K562 (cell line): ENCODE measurements at regions not wholly inside any gene's neighbourhood (a gene's known extent, or its start where the extent isn't known, plus 50 kb on each side); places are given as distances from the start of the nearest gene placed in this dataset.

Source experiments
- ATAC-seq: fragments of 200-7000 bp; cut with Tn5 transposase; 3 replicates; pipeline ENCODE4 v1.9.1; 2020; ENCODE audit warnings: moderate library complexity
- BruUV-seq: library from RNA; stranded (reverse); fragments of 400-500 nt; replicated peaks from 2 replicates; lab custom pipeline; 2021; lab: Mats Ljungman, UMichigan
- CTCF ChIA-PET: fragments of 300-600 bp; formaldehyde crosslinking; extraction: SDS; loops from one replicate; lab custom pipeline; 2021; ENCODE audit warnings: low intra/inter-chr PET ratio; lab: Yijun Ruan, JAX
- POLR2A ChIA-PET: fragments of 300-600, 350-650 bp; sonication (Branson Sonifier 250); formaldehyde crosslinking; extraction: SDS; loops from one replicate; lab custom pipeline; 2021; ENCODE audit warnings: antibody characterized with exemption, inconsistent platforms; lab: Yijun Ruan, JAX
- DNase-seq, 4 experiments: peaks; one replicate each; pipeline versions ENCODE4 v3.0.0 to v3.0.0-alpha.2; 2011 to 2018; ENCODE audit warnings: low spot score in 3 of 4, mixed read lengths in 3 of 4; ENCODE audit errors: extremely low read depth in 1 of 4
- FAIRE-seq: peaks from 2 replicates; lab custom pipeline; 2011; peaks lifted over from hg19 to GRCh38; lab: Jason Lieb, UNC
- H2AFZ ChIP-seq: 2 replicates; pipeline ENCODE4 v1.6.0; 2011; ENCODE audit warnings: low read depth, low read length, control low read depth, inconsistent platforms
- H3K27ac ChIP-seq: fragments of 200-600 bp; 3 replicates; pipeline ENCODE4 v1.8.0; 2011; ENCODE audit warnings: low read depth, mild to moderate bottlenecking, control low read depth, inconsistent platforms, low read length, moderate library complexity, mixed read lengths; ENCODE audit errors: extremely low read depth
- H3K27me3 ChIP-seq, 2 experiments: fragments of 300-600 bp in 1 of 2; 2 replicates in 1 of 2; 3 replicates in 1 of 2; pipeline versions ENCODE4 v1.6.0 to v1.8.0; 2011; ENCODE audit warnings: inconsistent platforms in 2 of 2, low read length in 2 of 2, mild to moderate bottlenecking in 1 of 2, mixed read lengths in 1 of 2, moderate library complexity in 1 of 2; ENCODE audit not compliant: control insufficient read depth in 2 of 2, insufficient read depth in 2 of 2
- H3K36me3 ChIP-seq: fragments of 300-600 bp; 3 replicates; pipeline ENCODE4 v1.8.0; 2011; ENCODE audit warnings: mild to moderate bottlenecking, low read length, inconsistent platforms; ENCODE audit not compliant: control insufficient read depth, insufficient read depth
- H3K4me1 ChIP-seq, 2 experiments: fragments of 200-600 bp in 1 of 2; replicated peaks in 1 of 2; 2 replicates in 1 of 2; 3 replicates in 1 of 2; pipeline versions ENCODE4 v1.5.1 to v1.8.0; 2011; ENCODE audit warnings: inconsistent platforms in 2 of 2, low read length in 2 of 2, mild to moderate bottlenecking in 1 of 2, mixed read lengths in 1 of 2, moderate library complexity in 1 of 2; ENCODE audit not compliant: control insufficient read depth in 2 of 2, insufficient read depth in 2 of 2
- H3K4me2 ChIP-seq: 2 replicates; pipeline ENCODE4 v1.6.1; 2011; ENCODE audit warnings: low read length, control low read depth, inconsistent platforms, mixed read lengths; ENCODE audit not compliant: insufficient read depth
- H3K4me3 ChIP-seq: fragments of 200-600 bp; sonication (generic), shearing (Covaris generic); 2 replicates; pipeline ENCODE4 v1.5.1; 2016; ENCODE audit warnings: control low read depth, inconsistent platforms
- H3K79me2 ChIP-seq: fragments of 200-600 bp; 3 replicates; pipeline ENCODE4 v1.8.0; 2011; ENCODE audit warnings: low read length, inconsistent platforms; ENCODE audit not compliant: control insufficient read depth, insufficient read depth
- H3K9ac ChIP-seq, 2 experiments: 2 replicates each; pipeline versions ENCODE4 v1.6.0 to v1.6.1; 2011; ENCODE audit warnings: low read depth in 2 of 2, low read length in 2 of 2, control low read depth in 1 of 2, inconsistent platforms in 1 of 2, mild to moderate bottlenecking in 1 of 2, mixed read lengths in 1 of 2; ENCODE audit not compliant: insufficient read depth in 1 of 2
- H3K9me1 ChIP-seq: one replicate; pipeline ENCODE4 v1.6.0; 2011; ENCODE audit warnings: inconsistent platforms, mild to moderate bottlenecking, low read length, moderate library complexity; ENCODE audit not compliant: control insufficient read depth, insufficient read depth
- H3K9me3 ChIP-seq: replicated peaks from 2 replicates; pipeline ENCODE4 v1.5.1; 2011; ENCODE audit warnings: low read depth, low read length, inconsistent platforms; ENCODE audit not compliant: control insufficient read depth, insufficient read depth
- H4K20me1 ChIP-seq: replicated peaks from 2 replicates; pipeline ENCODE4 v1.6.1; 2011; ENCODE audit warnings: low read length, inconsistent platforms, mixed read lengths; ENCODE audit not compliant: control insufficient read depth, insufficient read depth
- HOXB6 ChIP-seq: fragments of 250-450 bp; sonication (Bioruptor Pico); IDR thresholded peaks from 2 replicates; pipeline ENCODE4 v1.5.1; 2022; ENCODE audit warnings: mild to moderate bottlenecking, borderline replicate concordance
- IRF2 ChIP-seq: sonication (generic); formaldehyde crosslinking; IDR thresholded peaks from 2 replicates; pipeline ENCODE4 v1.8.1; 2022; ENCODE audit warnings: mild to moderate bottlenecking, missing genetic modification reagents
- POLR3A ChIP-seq: IDR thresholded peaks from 2 replicates; pipeline ENCODE4 v1.6.1; 2011; ENCODE audit warnings: borderline replicate concordance, mild to moderate bottlenecking, moderate library complexity; ENCODE audit not compliant: insufficient read length, insufficient read depth; ENCODE audit errors: extremely low read depth
- RBM34 ChIP-seq: fragments of 200-400 bp; formaldehyde crosslinking; IDR thresholded peaks from 2 replicates; pipeline ENCODE4 v1.6.1; 2018; ENCODE audit warnings: low read length, borderline replicate concordance; ENCODE audit not compliant: insufficient read depth
- STAG1 ChIP-seq: sonication (generic); formaldehyde crosslinking; IDR thresholded peaks from 2 replicates; pipeline ENCODE4 v1.5.0; 2020; ENCODE audit warnings: missing genetic modification reagents, borderline replicate concordance
- WGBS: fragments of 100-300 bp; shearing (Covaris generic); methylation state at CpG from one replicate; pipeline ENCODE4 v1.1.6; 2016; ENCODE audit warnings: low coverage, mixed read lengths; ENCODE audit not compliant: insufficient coverage; ENCODE audit errors: missing lambda C conversion rate; 5-methylcytosine and 5-hydroxymethylcytosine counted together
- in situ Hi-C: fragments of 300-500 bp; cut with MboI; formaldehyde crosslinking; loops from 4 replicates; pipeline ENCODE4 v1.15.0; 2018; ENCODE audit warnings: inconsistent platforms, mixed read lengths
- intact Hi-C: fragments of 100-400 bp; cut with micrococcal nuclease; formaldehyde crosslinking; loops from 2 replicates; pipeline ENCODE4 v1.14.2; 2022
- TF ChIP-seq, protein P1 (sequence below): sonication (generic); formaldehyde crosslinking; IDR thresholded peaks from 2 replicates; pipeline ENCODE4 v1.4.0; 2020; ENCODE audit warnings: mild to moderate bottlenecking, missing genetic modification reagents
- TF ChIP-seq, protein P2 (sequence below): fragments of 250-450 bp; sonication (Bioruptor Pico); IDR thresholded peaks from 2 replicates; pipeline ENCODE4 v1.5.0; 2021; ENCODE audit warnings: mild to moderate bottlenecking, moderate library complexity

DNA sequence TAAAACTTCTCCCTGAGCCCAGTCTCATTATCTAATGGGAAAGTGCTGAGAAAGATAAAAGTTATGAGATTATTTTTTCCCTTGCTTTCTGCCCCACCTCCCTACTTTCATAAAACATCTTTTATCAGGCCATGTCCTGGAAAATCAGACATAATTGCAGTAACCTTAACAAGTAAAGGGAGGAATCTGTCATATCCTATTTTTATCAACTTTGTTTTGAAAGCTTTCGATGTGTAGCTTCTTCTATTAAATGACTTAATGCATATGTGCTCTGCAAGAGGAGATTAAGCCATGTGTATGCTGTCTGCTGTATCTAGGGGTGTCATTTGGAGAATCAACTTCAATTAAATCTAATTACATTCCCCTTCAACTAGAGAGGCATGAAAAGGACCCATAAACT lies 408.9 kb downstream of the CBLN4 start:
- no peaks in the 10 kb centered on the region for H4K20me1 ChIP-seq
- BruUV-seq = no TSS peak
- no peak overlapping the region for H3K4me3 ChIP-seq
- DNase-seq (no peak), FAIRE-seq (no peak), ATAC-seq (no peak)
- ChIA-PET POLR2A (no interaction called here), CTCF (no interaction called here)
- H3K27me3 ChIP-seq = no peaks in the 10 kb centered on the region
- no peaks in the 10 kb centered on the region for H3K36me3 ChIP-seq
- no peaks in the 10 kb centered on the region for H3K79me2 ChIP-seq
- no peak overlapping the region for H3K4me2 ChIP-seq
- H3K4me1 ChIP-seq = no peaks in the 10 kb centered on the region
- in situ Hi-C loops = no loop called here
- WGBS = 0% methylated on average over 1 of the region's 1 CpG
- H3K9me1 ChIP-seq = no peaks in the 10 kb centered on the region
- H2AFZ ChIP-seq = no peak overlapping the region
- H3K9ac ChIP-seq = no peak overlapping the region
- no peak overlapping the region for H3K27ac ChIP-seq
- H3K9me3 ChIP-seq = no peaks in the 10 kb centered on the region
- TF ChIP-seq, protein P1, sequence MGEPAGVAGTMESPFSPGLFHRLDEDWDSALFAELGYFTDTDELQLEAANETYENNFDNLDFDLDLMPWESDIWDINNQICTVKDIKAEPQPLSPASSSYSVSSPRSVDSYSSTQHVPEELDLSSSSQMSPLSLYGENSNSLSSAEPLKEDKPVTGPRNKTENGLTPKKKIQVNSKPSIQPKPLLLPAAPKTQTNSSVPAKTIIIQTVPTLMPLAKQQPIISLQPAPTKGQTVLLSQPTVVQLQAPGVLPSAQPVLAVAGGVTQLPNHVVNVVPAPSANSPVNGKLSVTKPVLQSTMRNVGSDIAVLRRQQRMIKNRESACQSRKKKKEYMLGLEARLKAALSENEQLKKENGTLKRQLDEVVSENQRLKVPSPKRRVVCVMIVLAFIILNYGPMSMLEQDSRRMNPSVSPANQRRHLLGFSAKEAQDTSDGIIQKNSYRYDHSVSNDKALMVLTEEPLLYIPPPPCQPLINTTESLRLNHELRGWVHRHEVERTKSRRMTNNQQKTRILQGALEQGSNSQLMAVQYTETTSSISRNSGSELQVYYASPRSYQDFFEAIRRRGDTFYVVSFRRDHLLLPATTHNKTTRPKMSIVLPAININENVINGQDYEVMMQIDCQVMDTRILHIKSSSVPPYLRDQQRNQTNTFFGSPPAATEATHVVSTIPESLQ (CRISPR knock-in tag) = no peak
- TF ChIP-seq IRF2 (CRISPR knock-in tag) (no peak), HOXB6 (CRISPR knock-in tag) (no peak), POLR3A (no peak), STAG1 (CRISPR knock-in tag) (no peak), RBM34 (no peak)
- TF ChIP-seq, protein P2, sequence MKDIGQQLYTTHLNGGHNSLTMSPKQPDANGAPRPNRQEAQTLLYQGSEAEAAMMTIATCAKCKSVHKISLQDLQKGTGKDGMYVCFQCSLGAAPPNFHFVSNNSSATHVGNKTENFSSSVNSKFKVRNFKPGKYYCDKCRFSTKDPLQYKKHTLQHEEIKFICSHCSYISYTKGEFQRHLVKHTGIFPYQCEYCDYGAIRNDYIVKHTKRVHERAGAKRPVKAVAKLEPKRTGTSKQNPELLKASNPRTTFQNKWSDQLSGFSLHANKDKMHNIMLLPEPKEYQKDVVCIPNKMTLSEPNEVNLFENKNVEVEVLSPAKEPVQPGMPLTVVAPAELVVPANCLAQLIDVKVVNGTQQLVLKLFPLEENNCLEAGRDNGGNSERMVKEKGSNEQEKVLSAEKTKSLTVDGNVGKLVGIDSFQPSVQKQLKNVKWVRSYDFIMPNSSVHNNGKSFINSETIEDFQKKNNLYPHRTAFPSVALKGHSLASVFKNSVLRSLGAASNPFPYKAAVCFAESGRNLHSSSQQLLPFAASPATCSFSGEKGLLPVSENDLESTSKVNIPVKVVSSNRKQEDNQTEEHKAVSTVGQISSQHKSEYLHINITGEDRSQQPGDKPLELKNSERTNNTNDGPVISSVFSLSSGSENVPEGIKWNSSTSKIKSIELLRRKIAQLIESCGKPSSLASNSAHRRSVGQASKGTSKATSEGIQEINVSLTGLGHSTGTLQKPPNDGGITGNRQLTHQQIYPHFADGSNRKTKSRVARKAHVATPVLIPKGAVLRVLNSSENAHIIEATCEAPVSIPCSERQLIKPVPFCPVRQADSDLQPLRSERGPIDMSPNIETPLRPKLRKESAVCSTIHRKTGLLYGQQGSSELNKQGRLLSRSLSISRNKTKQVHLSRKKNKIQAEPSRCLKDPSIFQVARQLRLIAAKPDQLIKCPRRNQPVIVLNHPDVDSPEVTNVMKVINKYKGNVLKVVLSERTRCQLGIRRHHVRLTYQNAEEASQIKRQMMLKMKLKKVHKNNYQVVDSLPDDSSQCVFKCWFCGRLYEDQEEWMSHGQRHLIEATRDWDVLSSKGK = no peak
- intact Hi-C loops = no loop called here
